B cell (primary cell): ENCODE measurements at regions not wholly inside any gene's neighbourhood (a gene's known extent, or its start where the extent isn't known, plus 50 kb on each side); places are given as distances from the start of the nearest gene placed in this dataset.

Experiments used
- ATAC-seq: fragments of 200-7000 bp; cut with Tn5 transposase; one replicate; pipeline ENCODE4 v1.10.0; 2021; ENCODE audit warnings: low read depth, mild to moderate bottlenecking, moderate number of reproducible peaks, moderate library complexity
- CTCF ChIA-PET: fragments of 350-600 bp; sonication (Branson Sonifier 250); formaldehyde crosslinking; loops from one replicate; lab custom pipeline; 2021; ENCODE audit warnings: antibody characterized with exemption, inconsistent platforms; lab: Charles Lee
- POLR2A ChIA-PET: fragments of 350-600 bp; sonication (Branson Sonifier 250); formaldehyde crosslinking; loops from one replicate; lab custom pipeline; 2021; ENCODE audit warnings: antibody characterized with exemption; lab: Charles Lee
- DNase-seq: peaks from one replicate; pipeline ENCODE4 v3.0.0; 2013
- H2AFZ ChIP-seq: 2 replicates; pipeline ENCODE4 v1.6.1; 2012; ENCODE audit warnings: mild to moderate bottlenecking, low read depth, low read length; ENCODE audit not compliant: insufficient read depth, poor library complexity, severe bottlenecking
- H3K27ac ChIP-seq, 2 donors: 1 replicate in 1 of 2; 2 replicates in 1 of 2; pipeline ENCODE4 v1.5.1; 2012 to 2013; ENCODE audit warnings: low read length in 2 of 2, mild to moderate bottlenecking in 2 of 2, moderate library complexity in 1 of 2
- H3K27me3 ChIP-seq, 4 experiments: fragments of 200-600 bp in 1 of 4; sonication (generic) in 1 of 4; replicated peaks in 1 of 4; 1 replicate in 2 of 4; 2 replicates in 2 of 4; pipeline versions ENCODE4 v1.6.1 to v1.7.0; 2013 to 2016; ENCODE audit warnings: low read length in 3 of 4, mild to moderate bottlenecking in 2 of 4, mixed read lengths in 1 of 4, moderate library complexity in 1 of 4; ENCODE audit not compliant: insufficient read depth in 4 of 4, control insufficient read depth in 3 of 4; ENCODE audit errors: control extremely low read depth in 1 of 4
- H3K36me3 ChIP-seq, 2 experiments: replicated peaks in 1 of 2; 1 replicate in 1 of 2; 2 replicates in 1 of 2; pipeline versions ENCODE4 v1.6.1 to v1.7.1; 2013; ENCODE audit warnings: low read length in 1 of 2; ENCODE audit not compliant: insufficient read depth in 2 of 2, control insufficient read depth in 1 of 2; ENCODE audit errors: control extremely low read depth in 1 of 2, extremely low read depth in 1 of 2
- H3K4me1 ChIP-seq, 2 donors: fragments of 200-600 bp in 1 of 2; sonication (generic) in 1 of 2; 1 replicate in 1 of 2; 2 replicates in 1 of 2; pipeline versions ENCODE4 v1.5.1 to v1.6.1; 2013 to 2017; ENCODE audit warnings: low read length in 2 of 2; ENCODE audit not compliant: control insufficient read depth in 2 of 2, insufficient read depth in 2 of 2
- H3K4me2 ChIP-seq: replicated peaks from 2 replicates; pipeline ENCODE3; 2012; ENCODE audit warnings: mild to moderate bottlenecking, low read depth, low read length; ENCODE audit not compliant: poor library complexity, severe bottlenecking
- H3K4me3 ChIP-seq, 5 experiments: fragments of 200-600 bp in 1 of 5; sonication (generic) in 1 of 5; 1 replicate in 3 of 5; 2 replicates in 2 of 5; pipeline versions ENCODE4 v1.5.1 to v1.7.0; 2011 to 2016; ENCODE audit warnings: low read length in 4 of 5, mild to moderate bottlenecking in 4 of 5, low read depth in 2 of 5, control low read depth in 1 of 5, moderate library complexity in 1 of 5; ENCODE audit not compliant: insufficient read depth in 1 of 5; ENCODE audit errors: control extremely low read depth in 1 of 5, extremely low read depth in 1 of 5
- H3K79me2 ChIP-seq: fragments of 200-600 bp; sonication (generic); one replicate; pipeline ENCODE4 v1.6.0; 2016; ENCODE audit warnings: low read length; ENCODE audit not compliant: control insufficient read depth, insufficient read depth
- H3K9ac ChIP-seq: fragments of 200-600 bp; sonication (generic); 2 replicates; pipeline ENCODE4 v1.6.1; 2017; ENCODE audit warnings: mild to moderate bottlenecking, low read length, moderate library complexity
- H3K9me3 ChIP-seq, 3 donors: one replicate each; pipeline versions ENCODE4 v1.6.1 to v1.7.1; 2013; ENCODE audit warnings: low read length in 2 of 3; ENCODE audit not compliant: control insufficient read depth in 2 of 3, insufficient read depth in 1 of 3; ENCODE audit errors: control extremely low read depth in 1 of 3
- H4K20me1 ChIP-seq: 2 replicates; pipeline ENCODE4 v1.6.0; 2012; ENCODE audit warnings: mild to moderate bottlenecking, low read length; ENCODE audit not compliant: insufficient read depth, control insufficient read depth, poor library complexity, severe bottlenecking
- H3K27ac Mint-ChIP-seq: one replicate; pipeline ENCODE4 v1.8.0; 2021; ENCODE audit warnings: mixed read lengths
- H3K27me3 Mint-ChIP-seq: one replicate; pipeline ENCODE4 v1.8.0; 2021; ENCODE audit warnings: mixed read lengths
- H3K4me1 Mint-ChIP-seq: one replicate; pipeline ENCODE4 v1.8.0; 2021; ENCODE audit warnings: mixed read lengths
- H3K4me3 Mint-ChIP-seq: one replicate; pipeline ENCODE4 v1.8.0; 2021; ENCODE audit warnings: mixed read lengths
- H3K9me3 Mint-ChIP-seq: one replicate; pipeline ENCODE4 v1.8.0; 2022; ENCODE audit warnings: mixed read lengths; ENCODE audit not compliant: insufficient read depth
- CTCF ChIP-seq: fragments of 200-600 bp; IDR thresholded peaks from one replicate; pipeline ENCODE4 v1.8.0; 2022; ENCODE audit warnings: antibody characterized with exemption, mild to moderate bottlenecking
- EZH2 ChIP-seq: IDR thresholded peaks from 2 replicates; pipeline ENCODE4 v1.6.1; 2012; ENCODE audit warnings: borderline replicate concordance, low read depth, mild to moderate bottlenecking, moderate library complexity, low read length; ENCODE audit not compliant: insufficient read depth, poor library complexity, severe bottlenecking
- WGBS: methylation state at CpG from one replicate; pipeline ENCODE4 v1.1.5; 2013; ENCODE audit warnings: missing lambda C conversion rate; ENCODE audit not compliant: insufficient coverage; 5-methylcytosine and 5-hydroxymethylcytosine counted together
- intact Hi-C: fragments of 100-400 bp; cut with micrococcal nuclease; formaldehyde crosslinking; loops from one replicate; pipeline ENCODE4 v1.10.0; 2022

- ATAC-seq: no peak
- intact Hi-C loops: no loop called here
These were observed 142.6 kb upstream of the BLID start for GRCh38 chr11:122258446-122259194.

More at GRCh38 chr11:122258446-122259194, 142.6 kb upstream of the BLID start:
- Histone ChIP-seq H3K27ac (no peak overlapping the region), H3K4me2 (no peak overlapping the region), H4K20me1 (no peaks in the 10 kb centered on the region), H3K4me3 (no peak overlapping the region), H3K27me3 (no peaks in the 10 kb centered on the region), H3K79me2 (no peaks in the 10 kb centered on the region), H3K9me3 (peaks cover 0 to under 1% (median 0%) of the 10 kb centered on the region in 3 donors), H3K36me3 (no peaks in the 10 kb centered on the region), H3K4me1 (no peaks in the 10 kb centered on the region), H2AFZ (no peak overlapping the region), H3K9ac (no peak overlapping the region)
- no peak overlapping the region for H3K27ac Mint-ChIP-seq
- peaks cover 3% of the 10 kb centered on the region for H3K9me3 Mint-ChIP-seq
- ChIA-PET CTCF (no interaction called here), POLR2A (no interaction called here)
- no peaks in the 10 kb centered on the region for H3K4me1 Mint-ChIP-seq
- 0% methylated on average over 1 of the region's 1 CpG for whole genome bisulfite sequencing
- no peak overlapping the region for H3K4me3 Mint-ChIP-seq
- no peak for DNase-seq
- peaks cover 5% of the 10 kb centered on the region for H3K27me3 Mint-ChIP-seq
- TF ChIP-seq CTCF: no peak
- no peak for TF ChIP-seq EZH2
